Keratinocyte (primary cell): ENCODE measurements at regions not wholly inside any gene's neighbourhood (a gene's known extent, or its start where the extent isn't known, plus 50 kb on each side); places are given as distances from the start of the nearest gene placed in this dataset.

Experiments used
- DNase-seq: peaks from one replicate; pipeline ENCODE4 v3.0.0-alpha.2; 2011; ENCODE audit warnings: low read depth, missing footprints, low spot score
- FAIRE-seq: peaks from 2 replicates; lab custom pipeline; 2011; peaks lifted over from hg19 to GRCh38; lab: Jason Lieb, UNC
- H2AFZ ChIP-seq: 2 replicates; pipeline ENCODE4 v1.6.0; 2012; ENCODE audit warnings: low read length, control low read depth, inconsistent platforms; ENCODE audit not compliant: control insufficient read depth
- H3K27ac ChIP-seq: 2 replicates; pipeline ENCODE4 v1.5.1; 2011; ENCODE audit warnings: low read length; ENCODE audit not compliant: control insufficient read depth, insufficient read depth
- H3K27me3 ChIP-seq: 3 replicates; pipeline ENCODE4 v1.6.0; 2011; ENCODE audit warnings: low read length; ENCODE audit not compliant: control insufficient read depth, insufficient read depth; ENCODE audit errors: extremely low read depth
- H3K36me3 ChIP-seq, 2 experiments: 2 replicates in 1 of 2; 3 replicates in 1 of 2; pipeline ENCODE4 v1.5.1; 2011; ENCODE audit warnings: low read length in 2 of 2, mild to moderate bottlenecking in 1 of 2; ENCODE audit not compliant: control insufficient read depth in 2 of 2, insufficient read depth in 2 of 2; ENCODE audit errors: extremely low read depth in 1 of 2
- H3K4me1 ChIP-seq: 3 replicates; pipeline ENCODE4 v1.5.1; 2011; ENCODE audit warnings: low read length; ENCODE audit not compliant: control insufficient read depth, insufficient read depth; ENCODE audit errors: extremely low read depth
- H3K4me2 ChIP-seq: 3 replicates; pipeline ENCODE4 v1.6.0; 2011; ENCODE audit warnings: low read depth, low read length; ENCODE audit not compliant: control insufficient read depth, insufficient read depth; ENCODE audit errors: extremely low read depth
- H3K4me3 ChIP-seq, 3 experiments: fragments of 200-600 bp in 1 of 3; sonication (generic) in 1 of 3; 2 replicates in 2 of 3; 3 replicates in 1 of 3; pipeline ENCODE4 v1.5.1; 2011 to 2016; ENCODE audit warnings: low read length in 3 of 3, mild to moderate bottlenecking in 3 of 3, control low read depth in 2 of 3, inconsistent platforms in 1 of 3, low read depth in 1 of 3, mixed read lengths in 1 of 3, mixed run types in 1 of 3, moderate library complexity in 1 of 3; ENCODE audit not compliant: control insufficient read depth in 2 of 3, insufficient read depth in 2 of 3; ENCODE audit errors: extremely low read depth in 1 of 3
- H3K79me2 ChIP-seq: 2 replicates; pipeline ENCODE4 v1.6.0; 2012; ENCODE audit warnings: low read length; ENCODE audit not compliant: control insufficient read depth, insufficient read depth
- H3K9ac ChIP-seq: 3 replicates; pipeline ENCODE4 v1.6.0; 2011; ENCODE audit warnings: low read length; ENCODE audit not compliant: control insufficient read depth, insufficient read depth; ENCODE audit errors: extremely low read depth
- H3K9me1 ChIP-seq: 3 replicates; pipeline ENCODE4 v1.6.0; 2011; ENCODE audit warnings: low read length; ENCODE audit not compliant: control insufficient read depth, insufficient read depth; ENCODE audit errors: extremely low read depth
- H3K9me3 ChIP-seq: 2 replicates; pipeline ENCODE4 v1.5.1; 2012; ENCODE audit warnings: low read depth, low read length; ENCODE audit not compliant: control insufficient read depth
- H4K20me1 ChIP-seq: 3 replicates; pipeline ENCODE4 v1.6.0; 2011; ENCODE audit warnings: low read length; ENCODE audit not compliant: control insufficient read depth, insufficient read depth; ENCODE audit errors: extremely low read depth
- EZH2 ChIP-seq: IDR thresholded peaks from one replicate; pipeline ENCODE4 v1.6.1; 2012; ENCODE audit warnings: inconsistent platforms, mild to moderate bottlenecking, low read length, moderate library complexity
- dilution Hi-C: fragments of 300-500 bp; cut with MboI; formaldehyde crosslinking; loops from one replicate; pipeline ENCODE4 v1.7.0; 2020; ENCODE audit warnings: low sequenced_read_pairs; ENCODE audit not compliant: extremely low pct_ligation_motif_present
- TF ChIP-seq, protein P1 (sequence below), 3 experiments: IDR thresholded peaks in 1 of 3; conservative IDR thresholded peaks in 1 of 3; optimal IDR thresholded peaks in 1 of 3; 2 replicates in 2 of 3; 3 replicates in 1 of 3; pipeline versions ENCODE3 to v1.5.1; 2011; ENCODE audit warnings: low read length in 3 of 3, mild to moderate bottlenecking in 3 of 3, moderate library complexity in 2 of 3, control low read depth in 1 of 3, inconsistent platforms in 1 of 3; ENCODE audit not compliant: insufficient read depth in 2 of 3; ENCODE audit errors: extremely low read depth in 1 of 3

DNA sequence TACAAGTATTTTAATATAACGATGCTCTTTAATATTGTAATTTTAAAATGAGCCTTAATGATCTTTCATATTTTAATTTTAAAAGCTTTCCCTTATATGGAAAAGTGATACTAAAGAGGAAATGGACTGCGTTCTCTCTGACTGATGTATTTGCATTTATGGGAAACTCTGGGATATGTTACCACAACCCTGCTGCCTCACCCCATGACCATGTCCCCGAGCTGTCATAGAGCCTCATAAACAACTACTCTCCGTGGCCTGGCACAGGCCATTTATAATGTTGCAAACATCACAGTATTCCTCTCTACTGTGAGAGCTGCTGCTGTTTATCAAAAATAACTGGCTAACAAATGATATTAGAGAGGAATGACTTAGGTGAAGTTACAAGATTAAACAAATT, 75.8 kb upstream of the SEC11C start:
- DNase-seq (no peak), FAIRE-seq (no peak)
- no peaks in the 10 kb centered on the region for H4K20me1 ChIP-seq
- H3K79me2 ChIP-seq = no peaks in the 10 kb centered on the region
- H3K36me3 ChIP-seq = no peaks in the 10 kb centered on the region
- H2AFZ ChIP-seq = no peak overlapping the region
- no peaks in the 10 kb centered on the region for H3K9me3 ChIP-seq
- no peaks in the 10 kb centered on the region for H3K9me1 ChIP-seq
- dilution Hi-C loops = loop anchor here (25.0 kb wide), 1 partner anchor 277 kb away; no protein-coding TSS in a partner anchor
- H3K27me3 ChIP-seq = no peaks in the 10 kb centered on the region
- no peak overlapping the region for H3K27ac ChIP-seq
- H3K4me1 ChIP-seq = no peaks in the 10 kb centered on the region
- no peak for TF ChIP-seq EZH2
- TF ChIP-seq, protein P1, sequence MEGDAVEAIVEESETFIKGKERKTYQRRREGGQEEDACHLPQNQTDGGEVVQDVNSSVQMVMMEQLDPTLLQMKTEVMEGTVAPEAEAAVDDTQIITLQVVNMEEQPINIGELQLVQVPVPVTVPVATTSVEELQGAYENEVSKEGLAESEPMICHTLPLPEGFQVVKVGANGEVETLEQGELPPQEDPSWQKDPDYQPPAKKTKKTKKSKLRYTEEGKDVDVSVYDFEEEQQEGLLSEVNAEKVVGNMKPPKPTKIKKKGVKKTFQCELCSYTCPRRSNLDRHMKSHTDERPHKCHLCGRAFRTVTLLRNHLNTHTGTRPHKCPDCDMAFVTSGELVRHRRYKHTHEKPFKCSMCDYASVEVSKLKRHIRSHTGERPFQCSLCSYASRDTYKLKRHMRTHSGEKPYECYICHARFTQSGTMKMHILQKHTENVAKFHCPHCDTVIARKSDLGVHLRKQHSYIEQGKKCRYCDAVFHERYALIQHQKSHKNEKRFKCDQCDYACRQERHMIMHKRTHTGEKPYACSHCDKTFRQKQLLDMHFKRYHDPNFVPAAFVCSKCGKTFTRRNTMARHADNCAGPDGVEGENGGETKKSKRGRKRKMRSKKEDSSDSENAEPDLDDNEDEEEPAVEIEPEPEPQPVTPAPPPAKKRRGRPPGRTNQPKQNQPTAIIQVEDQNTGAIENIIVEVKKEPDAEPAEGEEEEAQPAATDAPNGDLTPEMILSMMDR (optimal IDR thresholded peaks at IDR 0.05 in 1 of 3, IDR thresholded peaks at IDR 0.05 in 1 of 3, conservative IDR thresholded peaks at IDR 0.05 in 1 of 3; ENCODE audit: extremely low read depth in 1 of 3, insufficient read depth in 2 of 3, low read length in 3 of 3) = no peak
- H3K4me2 ChIP-seq = no peak overlapping the region
- H3K9ac ChIP-seq = no peak overlapping the region
- H3K4me3 ChIP-seq = no peak overlapping the region

- H3K9me3 ChIP-seq = no peaks in the 10 kb centered on the region
- no peaks in the 10 kb centered on the region for H3K36me3 ChIP-seq
- no peaks in the 10 kb centered on the region for H3K27me3 ChIP-seq
- DNase-seq (no peak), FAIRE-seq (no peak)
- dilution Hi-C loops = loop anchor here (25.0 kb wide), 1 partner anchor 278 kb away; no protein-coding TSS in a partner anchor
- no peaks in the 10 kb centered on the region for H3K79me2 ChIP-seq
- no peaks in the 10 kb centered on the region for H4K20me1 ChIP-seq
- TF ChIP-seq EZH2 = no peak
- TF ChIP-seq, protein P1 (optimal IDR thresholded peaks at IDR 0.05 in 1 of 3, IDR thresholded peaks at IDR 0.05 in 1 of 3, conservative IDR thresholded peaks at IDR 0.05 in 1 of 3; ENCODE audit: extremely low read depth in 1 of 3, insufficient read depth in 2 of 3, low read length in 3 of 3) = no peak
- H2AFZ ChIP-seq = no peak overlapping the region
- no peaks in the 10 kb centered on the region for H3K4me1 ChIP-seq
- no peak overlapping the region for H3K27ac ChIP-seq
- no peak overlapping the region for H3K4me3 ChIP-seq
- no peak overlapping the region for H3K4me2 ChIP-seq
- no peak overlapping the region for H3K9ac ChIP-seq
- H3K9me1 ChIP-seq = no peaks in the 10 kb centered on the region
Observed at GRCh38 chr18:59065684-59066083, 74.0 kb upstream of the SEC11C start.
